H1 (cell line): ENCODE measurements at regions not wholly inside any gene's neighbourhood (a gene's known extent, or its start where the extent isn't known, plus 50 kb on each side); places are given as distances from the start of the nearest gene placed in this dataset.

ENCODE experiments used
- CHD1 ChIP-seq: IDR thresholded peaks from 2 replicates; pipeline ENCODE4 v1.6.1; 2012; ENCODE audit warnings: low read depth, low read length, improper control_type of control experiment
- SIN3A ChIP-seq, 2 experiments: IDR thresholded peaks in 1 of 2; conservative IDR thresholded peaks in 1 of 2; 2 replicates each; pipeline ENCODE4 v1.6.1; 2011 to 2012; ENCODE audit warnings: low read length in 2 of 2, improper control_type of control experiment in 1 of 2, low read depth in 1 of 2, mild to moderate bottlenecking in 1 of 2
- SIRT6 ChIP-seq: IDR thresholded peaks from one replicate; pipeline ENCODE4 v1.7.1; 2012; ENCODE audit warnings: low read length, inconsistent platforms
- TBP ChIP-seq: IDR thresholded peaks from 2 replicates; pipeline ENCODE4 v1.6.1; 2011; ENCODE audit warnings: low read depth, low read length, improper control_type of control experiment
- TCF12 ChIP-seq: IDR thresholded peaks from 2 replicates; pipeline ENCODE4 v1.6.1; 2011; ENCODE audit warnings: low read depth, mild to moderate bottlenecking, low read length

- no peak for TF ChIP-seq SIN3A (conservative IDR thresholded peaks at IDR 0.05 in 1 of 2, IDR thresholded peaks at IDR 0.05 in 1 of 2; ENCODE audit: low read depth in 1 of 2, low read length in 2 of 2)
- TF ChIP-seq CHD1: no peak
- TF ChIP-seq TCF12: no peak
- no peak for TF ChIP-seq TBP
- no peak for TF ChIP-seq SIRT6
Observed at GRCh38 chr18:76179257-76179656, 315.8 kb downstream of the ZNF516 start (continued).
